SK-N-SH (cell line): ENCODE measurements at regions not wholly inside any gene's neighbourhood (a gene's known extent, or its start where the extent isn't known, plus 50 kb on each side); places are given as distances from the start of the nearest gene placed in this dataset.
"Not testable (repeated sequence)": the region's sequence is repeated elsewhere in the genome, so short reads cannot be mapped to it uniquely, and the experiment has no call there.

Experiments
- CTCF ChIA-PET: fragments of 300-600, 350-600 bp; formaldehyde crosslinking; extraction: SDS; loops from one replicate; lab custom pipeline; 2021; lab: Yijun Ruan, JAX
- POLR2A ChIA-PET: fragments of 350-600 bp; sonication (Branson Sonifier 250); formaldehyde crosslinking; extraction: SDS; loops from one replicate; lab custom pipeline; 2020; ENCODE audit warnings: antibody characterized with exemption, inconsistent platforms; lab: Yijun Ruan, JAX
- DNase-seq: peaks from one replicate; pipeline ENCODE4 v3.0.0; 2012
- H2AFZ ChIP-seq: fragments of 200-600 bp; sonication (generic); 2 replicates; pipeline ENCODE4 v1.8.1; 2016; ENCODE audit warnings: antibody characterized with exemption, mild to moderate bottlenecking, low read depth
- H3F3A ChIP-seq: fragments of 200-600 bp; sonication (generic); replicated peaks from 2 replicates; pipeline ENCODE3; 2016; ENCODE audit warnings: antibody characterized with exemption, mild to moderate bottlenecking; ENCODE audit not compliant: insufficient read depth
- H3K27ac ChIP-seq, 2 experiments: fragments of 200-500 bp in 1 of 2; fragments of 200-600 bp in 1 of 2; sonication (Bioruptor generic) in 1 of 2; sonication (generic), shearing (Covaris generic) in 1 of 2; 2 replicates each; pipeline versions ENCODE4 v1.5.1 to v1.6.1; 2014 to 2016; ENCODE audit warnings: low read depth in 2 of 2, inconsistent platforms in 1 of 2, low read length in 1 of 2, mild to moderate bottlenecking in 1 of 2, mixed read lengths in 1 of 2
- H3K27me3 ChIP-seq: fragments of 200-600 bp; sonication (generic), shearing (Covaris generic); 2 replicates; pipeline ENCODE4 v1.6.1; 2016; ENCODE audit warnings: mixed run types; ENCODE audit not compliant: insufficient read depth
- H3K36me3 ChIP-seq, 2 experiments: fragments of 200-500 bp in 1 of 2; fragments of 200-600 bp in 1 of 2; sonication (Bioruptor generic) in 1 of 2; sonication (generic) in 1 of 2; replicated peaks in 1 of 2; 2 replicates each; pipeline versions ENCODE3 to v1.5.1; 2014 to 2016; ENCODE audit warnings: low read length in 1 of 2, mild to moderate bottlenecking in 1 of 2; ENCODE audit not compliant: insufficient read depth in 2 of 2, control insufficient read depth in 1 of 2
- H3K4me1 ChIP-seq, 2 experiments: fragments of 200-500 bp in 1 of 2; fragments of 200-600 bp in 1 of 2; sonication (Bioruptor generic) in 1 of 2; sonication (generic), shearing (Covaris generic) in 1 of 2; 2 replicates each; pipeline versions ENCODE4 v1.5.1 to v1.6.1; 2014 to 2016; ENCODE audit warnings: low read depth in 1 of 2, low read length in 1 of 2, mixed run types in 1 of 2; ENCODE audit not compliant: insufficient read depth in 2 of 2, control insufficient read depth in 1 of 2
- H3K4me2 ChIP-seq: fragments of 200-600 bp; sonication (generic), shearing (Covaris generic); 2 replicates; pipeline ENCODE4 v1.6.1; 2017; ENCODE audit warnings: mixed run types
- H3K4me3 ChIP-seq, 2 experiments: fragments of 200-500 bp in 1 of 2; fragments of 200-600 bp in 1 of 2; sonication (Bioruptor generic) in 1 of 2; sonication (generic), shearing (Covaris generic) in 1 of 2; 2 replicates each; pipeline versions ENCODE4 v1.5.1 to v1.8.1; 2014 to 2016; ENCODE audit warnings: low read depth in 2 of 2, inconsistent platforms in 1 of 2, low read length in 1 of 2, mild to moderate bottlenecking in 1 of 2, mixed read lengths in 1 of 2, moderate library complexity in 1 of 2
- H3K79me2 ChIP-seq: fragments of 200-600 bp; sonication (generic); 2 replicates; pipeline ENCODE4 v1.8.1; 2017; ENCODE audit warnings: mild to moderate bottlenecking; ENCODE audit not compliant: insufficient read depth
- H3K9ac ChIP-seq: fragments of 200-600 bp; sonication (generic); 2 replicates; pipeline ENCODE4 v1.6.1; 2017; ENCODE audit warnings: mixed run types
- H3K9me2 ChIP-seq: fragments of 200-600 bp; sonication (generic); 2 replicates; pipeline ENCODE4 v1.6.1; 2017; ENCODE audit warnings: mixed run types
- H3K9me3 ChIP-seq: fragments of 200-600 bp; sonication (generic); 2 replicates; pipeline ENCODE4 v1.6.1; 2017; ENCODE audit warnings: mixed run types, mild to moderate bottlenecking, moderate library complexity
- H4K20me1 ChIP-seq: fragments of 200-600 bp; sonication (generic); 2 replicates; pipeline ENCODE4 v1.6.1; 2017; ENCODE audit warnings: mild to moderate bottlenecking, mixed run types; ENCODE audit not compliant: insufficient read depth
- CHD2 ChIP-seq: fragments of 150-350 bp; IDR thresholded peaks from 2 replicates; pipeline ENCODE4 v1.6.1; 2018; ENCODE audit warnings: low read length; ENCODE audit not compliant: partially characterized antibody
- EZH2phosphoT487 ChIP-seq: fragments of 200-600 bp; sonication (generic); IDR thresholded peaks from 2 replicates; pipeline ENCODE4 v1.6.1; 2017; ENCODE audit warnings: low read depth, mixed run types, mild to moderate bottlenecking, antibody characterized with exemption, moderate library complexity, borderline replicate concordance
- JUND ChIP-seq: IDR thresholded peaks from 2 replicates; pipeline ENCODE4 v1.4.0; 2012
- MEF2A ChIP-seq: IDR thresholded peaks from 2 replicates; pipeline ENCODE4 v1.4.0; 2012; ENCODE audit warnings: low read depth, borderline replicate concordance
- TCF12 ChIP-seq: IDR thresholded peaks from 2 replicates; pipeline ENCODE4 v1.4.0; 2012
- WGBS: methylation state at CpG from one replicate; pipeline ENCODE4 v1.1.6; 2017; ENCODE audit warnings: low lambda C conversion rate; 5-methylcytosine and 5-hydroxymethylcytosine counted together
- TF ChIP-seq, protein P1 (sequence below): IDR thresholded peaks from 2 replicates; pipeline ENCODE4 v1.6.1; 2012; ENCODE audit warnings: mild to moderate bottlenecking, low read depth, low read length, moderate library complexity
- TF ChIP-seq, protein P2 (sequence below): IDR thresholded peaks from 2 replicates; pipeline ENCODE4 v1.4.0; 2012; ENCODE audit warnings: low read depth, borderline replicate concordance

DNA sequence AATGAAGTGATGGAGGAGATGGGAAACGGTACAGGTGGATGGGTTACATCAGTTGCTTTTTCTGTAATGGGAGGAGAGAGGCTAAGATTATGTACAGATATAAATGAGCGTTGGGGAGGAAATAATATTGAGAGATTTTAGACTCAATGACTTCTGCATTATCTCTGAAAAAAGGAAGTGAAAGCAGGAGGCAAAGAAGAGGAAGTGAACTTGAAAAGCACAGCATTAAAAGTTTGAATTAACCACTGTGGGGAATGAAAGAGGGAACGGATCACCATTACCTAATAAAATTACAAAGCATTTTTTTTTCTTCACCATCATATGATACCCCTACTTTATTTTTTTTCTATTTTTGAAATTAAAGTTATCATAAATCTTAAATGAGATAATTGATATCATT is 1025.5 kb downstream of the RPA4 start:
- Histone ChIP-seq H3K9me2 (no peaks in the 10 kb centered on the region), H3K9me3 (no peaks in the 10 kb centered on the region), H3K27ac (no peak overlapping the region), H3K4me1 (no peaks in the 10 kb centered on the region), H3K79me2 (no peaks in the 10 kb centered on the region), H3K4me3 (no peak overlapping the region), H3K36me3 (no peaks in the 10 kb centered on the region), H3K9ac (no peak overlapping the region), H3K4me2 (no peak overlapping the region), H2AFZ (no peak overlapping the region), H3F3A (no peaks in the 10 kb centered on the region), H3K27me3 (no peaks in the 10 kb centered on the region), H4K20me1 (no peaks in the 10 kb centered on the region)
- TF ChIP-seq JUND (no peak), CHD2 (no peak), EZH2phosphoT487 (no peak), MEF2A (no peak), TCF12 (no peak)
- TF ChIP-seq, protein P1, sequence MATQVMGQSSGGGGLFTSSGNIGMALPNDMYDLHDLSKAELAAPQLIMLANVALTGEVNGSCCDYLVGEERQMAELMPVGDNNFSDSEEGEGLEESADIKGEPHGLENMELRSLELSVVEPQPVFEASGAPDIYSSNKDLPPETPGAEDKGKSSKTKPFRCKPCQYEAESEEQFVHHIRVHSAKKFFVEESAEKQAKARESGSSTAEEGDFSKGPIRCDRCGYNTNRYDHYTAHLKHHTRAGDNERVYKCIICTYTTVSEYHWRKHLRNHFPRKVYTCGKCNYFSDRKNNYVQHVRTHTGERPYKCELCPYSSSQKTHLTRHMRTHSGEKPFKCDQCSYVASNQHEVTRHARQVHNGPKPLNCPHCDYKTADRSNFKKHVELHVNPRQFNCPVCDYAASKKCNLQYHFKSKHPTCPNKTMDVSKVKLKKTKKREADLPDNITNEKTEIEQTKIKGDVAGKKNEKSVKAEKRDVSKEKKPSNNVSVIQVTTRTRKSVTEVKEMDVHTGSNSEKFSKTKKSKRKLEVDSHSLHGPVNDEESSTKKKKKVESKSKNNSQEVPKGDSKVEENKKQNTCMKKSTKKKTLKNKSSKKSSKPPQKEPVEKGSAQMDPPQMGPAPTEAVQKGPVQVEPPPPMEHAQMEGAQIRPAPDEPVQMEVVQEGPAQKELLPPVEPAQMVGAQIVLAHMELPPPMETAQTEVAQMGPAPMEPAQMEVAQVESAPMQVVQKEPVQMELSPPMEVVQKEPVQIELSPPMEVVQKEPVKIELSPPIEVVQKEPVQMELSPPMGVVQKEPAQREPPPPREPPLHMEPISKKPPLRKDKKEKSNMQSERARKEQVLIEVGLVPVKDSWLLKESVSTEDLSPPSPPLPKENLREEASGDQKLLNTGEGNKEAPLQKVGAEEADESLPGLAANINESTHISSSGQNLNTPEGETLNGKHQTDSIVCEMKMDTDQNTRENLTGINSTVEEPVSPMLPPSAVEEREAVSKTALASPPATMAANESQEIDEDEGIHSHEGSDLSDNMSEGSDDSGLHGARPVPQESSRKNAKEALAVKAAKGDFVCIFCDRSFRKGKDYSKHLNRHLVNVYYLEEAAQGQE = no peak
- TF ChIP-seq, protein P2, sequence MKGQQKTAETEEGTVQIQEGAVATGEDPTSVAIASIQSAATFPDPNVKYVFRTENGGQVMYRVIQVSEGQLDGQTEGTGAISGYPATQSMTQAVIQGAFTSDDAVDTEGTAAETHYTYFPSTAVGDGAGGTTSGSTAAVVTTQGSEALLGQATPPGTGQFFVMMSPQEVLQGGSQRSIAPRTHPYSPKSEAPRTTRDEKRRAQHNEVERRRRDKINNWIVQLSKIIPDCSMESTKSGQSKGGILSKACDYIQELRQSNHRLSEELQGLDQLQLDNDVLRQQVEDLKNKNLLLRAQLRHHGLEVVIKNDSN = no peak
- ChIA-PET CTCF (no interaction called here), POLR2A (no interaction called here)
- 19% methylated on average over 3 of the region's 3 CpGs for WGBS
- no peak for DNase-seq

DNA sequence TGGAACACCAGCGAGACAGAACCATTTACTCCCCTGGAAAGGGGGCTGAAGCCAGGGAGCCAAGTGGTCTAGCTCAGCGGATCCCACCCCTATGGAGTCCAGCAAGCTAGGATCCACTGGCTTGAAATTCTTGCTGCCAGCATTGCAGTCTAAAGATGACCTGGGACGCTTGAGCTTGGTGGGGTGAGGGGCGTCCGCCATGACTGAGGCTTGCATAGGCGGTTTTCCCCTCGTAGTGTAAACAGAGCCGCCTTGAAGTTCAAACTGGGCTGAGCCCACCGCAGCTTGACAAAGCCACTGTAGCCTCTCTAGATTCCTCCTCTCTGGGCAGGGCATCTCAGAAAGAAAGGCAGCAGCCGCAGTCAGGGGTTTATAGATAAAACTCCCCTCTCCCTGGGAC is 1031.7 kb downstream of the RPA4 start:
- WGBS = 41% methylated on average over 10 of the region's 10 CpGs

DNA sequence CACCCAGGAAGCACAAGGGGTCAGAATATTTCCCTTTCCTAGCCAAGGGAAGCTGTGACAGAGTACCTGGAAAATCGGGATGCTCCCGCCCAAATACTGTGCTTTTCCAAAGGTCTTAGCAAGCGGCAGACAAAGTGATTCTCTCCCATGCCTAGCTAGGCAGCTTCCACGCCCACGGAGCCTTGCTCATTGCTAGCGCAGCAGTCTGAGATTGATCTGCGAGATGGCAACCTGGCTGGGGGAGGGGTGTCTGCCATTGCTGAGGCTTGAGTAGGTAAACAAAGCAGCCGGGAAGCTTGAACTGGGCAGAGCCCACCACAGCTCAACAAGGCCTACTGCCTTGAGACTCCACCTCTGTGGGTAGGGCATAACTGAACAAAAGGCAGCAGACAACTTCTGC is 1037.5 kb downstream of the RPA4 start:
- H3K27ac ChIP-seq, DNase-seq, H3K79me2 ChIP-seq, H3K4me1 ChIP-seq, POLR2A ChIA-PET, H3K4me2 ChIP-seq, H3K9ac ChIP-seq, CTCF ChIA-PET, H3K4me3 ChIP-seq, H3K9me3 ChIP-seq, H3K9me2 ChIP-seq, H3K36me3 ChIP-seq, H2AFZ ChIP-seq, H3F3A ChIP-seq, H4K20me1 ChIP-seq, H3K27me3 ChIP-seq: not testable (repeated sequence)
- WGBS = 0% methylated on average over 2 of the region's 8 CpGs

More for the DNA sequence above, 1031.7 kb downstream of the RPA4 start:
- H3K27ac ChIP-seq, H3K9me3 ChIP-seq, H3K4me1 ChIP-seq, H3K79me2 ChIP-seq, DNase-seq, H3K4me2 ChIP-seq, H3K36me3 ChIP-seq, H3K9me2 ChIP-seq, H3K4me3 ChIP-seq, H2AFZ ChIP-seq, H3K27me3 ChIP-seq, H3K9ac ChIP-seq, H4K20me1 ChIP-seq, POLR2A ChIA-PET, H3F3A ChIP-seq: not testable (repeated sequence)
- CTCF ChIA-PET = interaction anchor here (1.0 kb wide), 1 partner anchor 11 kb away, joined by 3 read pairs; no protein-coding TSS in a partner anchor
